ENCODE measurements at regions not wholly inside any gene's neighbourhood (a gene's known extent, or its start where the extent isn't known, plus 50 kb on each side); places are given as distances from the start of the nearest gene placed in this dataset.
A peak's percentile ranks its signal among the peaks of the same experiment; 100 is the strongest.

DNA sequence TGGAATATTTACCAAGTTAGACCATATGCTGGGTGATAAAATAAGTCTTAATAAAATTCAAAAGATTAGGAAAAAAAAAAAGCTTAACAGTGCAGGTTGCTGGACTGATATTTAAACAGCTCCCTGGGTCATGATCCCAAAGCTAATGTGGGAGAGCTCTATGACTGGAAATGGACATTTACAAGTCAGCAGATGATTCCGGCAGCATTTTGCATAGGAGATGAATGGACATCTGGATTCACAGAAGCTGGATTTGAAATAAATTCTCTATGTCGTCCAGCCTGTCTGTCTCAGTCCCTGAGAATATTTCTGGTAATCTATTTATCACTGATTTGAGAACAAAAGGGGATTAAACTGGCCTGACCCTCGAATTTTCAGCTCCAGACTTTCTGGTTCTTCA is 52.3 kb upstream of the KLHL25 start:
- no peaks in the 10 kb centered on the region for H3K27me3 ChIP-seq (ENCODE audit: insufficient read depth, insufficient read length)
- H3K4me3 ChIP-seq (ENCODE audit: insufficient read length, low read depth), result no peak overlapping the region
- no peak for DNase-seq (ENCODE audit: low read depth, low spot score)
- TF ChIP-seq ZNF274 (IDR thresholded peaks at IDR 0.05; ENCODE audit: low read depth, low read length), result no peak
- TF ChIP-seq SUZ12 (IDR thresholded peaks at IDR 0.05; ENCODE audit: extremely low read depth, insufficient read depth, insufficient read length), result no peak
- no peak for TF ChIP-seq YY1 (IDR thresholded peaks at IDR 0.05; ENCODE audit: insufficient read depth, insufficient read length)
- H3K4me1 ChIP-seq (ENCODE audit: insufficient read depth, insufficient read length), result no peaks in the 10 kb centered on the region
- H3K9me3 ChIP-seq (ENCODE audit: insufficient read depth, low read length), result no peaks in the 10 kb centered on the region
- no peaks in the 10 kb centered on the region for H3K36me3 ChIP-seq (ENCODE audit: insufficient read depth, insufficient read length, low read length)
- H3K9ac ChIP-seq (ENCODE audit: insufficient read length, low read depth), result no peak overlapping the region

DNA sequence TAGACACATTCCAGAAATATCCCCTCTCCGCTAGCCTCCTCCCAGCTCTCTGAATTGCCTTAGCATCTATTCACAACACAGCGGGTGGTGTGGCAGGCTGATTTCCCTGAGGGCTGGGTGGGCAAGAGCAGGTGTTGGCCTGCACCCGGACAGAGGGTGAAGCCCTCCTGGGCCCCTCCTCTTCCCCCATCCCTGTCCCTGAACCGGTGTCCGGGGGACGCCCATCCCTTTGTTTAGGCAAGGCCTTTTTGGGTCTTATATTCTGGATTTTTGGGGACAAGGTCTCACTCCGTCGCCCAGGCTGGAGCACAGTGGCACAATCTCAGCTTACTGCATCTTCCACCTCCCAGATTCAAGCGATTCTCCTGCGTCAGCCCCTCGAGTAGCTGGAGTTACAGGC is 55.2 kb upstream of the KLHL25 start:
- H3K4me3 ChIP-seq (ENCODE audit: insufficient read length, low read depth), result no peak overlapping the region
- no peaks in the 10 kb centered on the region for H3K4me1 ChIP-seq (ENCODE audit: insufficient read depth, insufficient read length)
- H3K9me3 ChIP-seq (ENCODE audit: insufficient read depth, low read length), result no peaks in the 10 kb centered on the region
- H3K27me3 ChIP-seq (ENCODE audit: insufficient read depth, insufficient read length), result no peaks in the 10 kb centered on the region
- no peak overlapping the region for H3K9ac ChIP-seq (ENCODE audit: insufficient read length, low read depth)
- H3K36me3 ChIP-seq (ENCODE audit: insufficient read depth, insufficient read length, low read length), result no peaks in the 10 kb centered on the region
- no peak for TF ChIP-seq SUZ12 (IDR thresholded peaks at IDR 0.05; ENCODE audit: extremely low read depth, insufficient read depth, insufficient read length)
- TF ChIP-seq YY1 (IDR thresholded peaks at IDR 0.05; ENCODE audit: insufficient read depth, insufficient read length), result no peak
- TF ChIP-seq ZNF274 (IDR thresholded peaks at IDR 0.05; ENCODE audit: low read depth, low read length), result no peak
- DNase-seq (ENCODE audit: low read depth, low spot score), result no peak

DNA sequence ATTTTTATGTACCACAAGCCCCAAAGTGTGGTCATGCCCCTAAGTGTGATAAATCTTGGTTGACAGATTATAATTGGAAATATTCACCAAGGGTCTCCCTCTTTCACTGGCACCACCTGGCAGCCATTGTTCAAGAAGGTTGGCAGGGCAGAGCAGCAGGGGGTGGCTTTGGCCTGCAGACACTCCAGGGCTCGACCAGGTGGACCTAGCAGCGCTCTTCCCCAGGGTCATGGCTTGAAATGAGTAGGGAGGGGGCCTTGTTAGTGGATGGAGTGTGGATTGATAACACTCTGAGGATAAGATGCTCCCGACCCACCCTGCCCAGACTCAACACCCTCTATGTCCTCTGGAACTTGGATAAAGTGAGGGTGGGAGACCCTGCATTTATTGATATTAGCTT is 58.2 kb upstream of the KLHL25 start:
- no peaks in the 10 kb centered on the region for H3K27me3 ChIP-seq (ENCODE audit: insufficient read depth, insufficient read length)
- DNase-seq (ENCODE audit: low read depth, low spot score), result no peak
- no peak overlapping the region for H3K9ac ChIP-seq (ENCODE audit: insufficient read length, low read depth)
- H3K9me3 ChIP-seq (ENCODE audit: insufficient read depth, low read length), result no peaks in the 10 kb centered on the region
- TF ChIP-seq YY1 (IDR thresholded peaks at IDR 0.05; ENCODE audit: insufficient read depth, insufficient read length) (no peak), SUZ12 (IDR thresholded peaks at IDR 0.05; ENCODE audit: extremely low read depth, insufficient read depth, insufficient read length) (no peak), ZNF274 (IDR thresholded peaks at IDR 0.05; ENCODE audit: low read depth, low read length) (no peak)
- H3K36me3 ChIP-seq (ENCODE audit: insufficient read depth, insufficient read length, low read length), result no peaks in the 10 kb centered on the region
- no peaks in the 10 kb centered on the region for H3K4me1 ChIP-seq (ENCODE audit: insufficient read depth, insufficient read length)
- H3K4me3 ChIP-seq (ENCODE audit: insufficient read length, low read depth), result no peak overlapping the region

DNA sequence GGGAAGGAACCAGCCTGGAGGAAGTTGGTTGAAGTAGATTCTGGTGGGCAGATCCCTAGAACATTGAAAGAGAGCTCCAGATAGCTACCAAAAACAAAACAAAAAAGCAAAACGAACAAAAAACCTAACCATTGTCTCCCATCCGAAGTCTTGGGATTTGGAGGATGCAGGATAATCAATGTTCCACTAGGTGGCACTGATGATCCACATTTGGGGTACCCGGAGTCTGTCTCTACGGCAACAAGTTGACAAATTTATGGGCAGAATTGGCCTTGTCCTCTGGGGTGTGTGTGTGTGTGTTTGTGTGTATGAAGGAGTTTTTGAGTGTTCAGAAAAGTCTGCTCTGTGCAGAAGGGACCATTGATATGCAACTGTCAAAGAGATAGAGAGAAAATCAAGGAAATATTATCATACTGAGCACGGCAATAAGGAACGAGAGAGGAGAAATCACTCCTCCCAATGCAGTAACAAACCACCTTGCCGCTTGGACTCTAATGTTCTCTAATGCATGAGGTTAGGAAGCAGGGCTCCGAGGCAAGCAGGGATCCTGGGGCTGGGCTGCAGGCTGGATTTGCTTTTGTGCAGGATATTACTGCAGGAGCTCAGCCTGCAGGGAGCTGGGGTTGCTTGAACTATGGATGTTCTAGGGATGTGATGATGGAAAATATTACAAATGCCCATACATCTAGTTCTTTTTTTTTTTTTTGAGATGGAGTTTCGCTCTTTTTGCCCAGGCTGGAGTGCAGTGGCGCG is 59.8 kb upstream of the KLHL25 start:
- peak; percentile 74 for DNase-seq (ENCODE audit: low read depth, low spot score)
- no peak overlapping the region for H3K4me3 ChIP-seq (ENCODE audit: insufficient read length, low read depth)
- H3K9ac ChIP-seq (ENCODE audit: insufficient read length, low read depth), result no peak overlapping the region
- H3K36me3 ChIP-seq (ENCODE audit: insufficient read depth, insufficient read length, low read length), result no peaks in the 10 kb centered on the region
- no peaks in the 10 kb centered on the region for H3K4me1 ChIP-seq (ENCODE audit: insufficient read depth, insufficient read length)
- H3K27me3 ChIP-seq (ENCODE audit: insufficient read depth, insufficient read length), result no peaks in the 10 kb centered on the region
- TF ChIP-seq SUZ12 (IDR thresholded peaks at IDR 0.05; ENCODE audit: extremely low read depth, insufficient read depth, insufficient read length) (no peak), ZNF274 (IDR thresholded peaks at IDR 0.05; ENCODE audit: low read depth, low read length) (no peak), YY1 (IDR thresholded peaks at IDR 0.05; ENCODE audit: insufficient read depth, insufficient read length) (no peak)
- no peaks in the 10 kb centered on the region for H3K9me3 ChIP-seq (ENCODE audit: insufficient read depth, low read length)

DNA sequence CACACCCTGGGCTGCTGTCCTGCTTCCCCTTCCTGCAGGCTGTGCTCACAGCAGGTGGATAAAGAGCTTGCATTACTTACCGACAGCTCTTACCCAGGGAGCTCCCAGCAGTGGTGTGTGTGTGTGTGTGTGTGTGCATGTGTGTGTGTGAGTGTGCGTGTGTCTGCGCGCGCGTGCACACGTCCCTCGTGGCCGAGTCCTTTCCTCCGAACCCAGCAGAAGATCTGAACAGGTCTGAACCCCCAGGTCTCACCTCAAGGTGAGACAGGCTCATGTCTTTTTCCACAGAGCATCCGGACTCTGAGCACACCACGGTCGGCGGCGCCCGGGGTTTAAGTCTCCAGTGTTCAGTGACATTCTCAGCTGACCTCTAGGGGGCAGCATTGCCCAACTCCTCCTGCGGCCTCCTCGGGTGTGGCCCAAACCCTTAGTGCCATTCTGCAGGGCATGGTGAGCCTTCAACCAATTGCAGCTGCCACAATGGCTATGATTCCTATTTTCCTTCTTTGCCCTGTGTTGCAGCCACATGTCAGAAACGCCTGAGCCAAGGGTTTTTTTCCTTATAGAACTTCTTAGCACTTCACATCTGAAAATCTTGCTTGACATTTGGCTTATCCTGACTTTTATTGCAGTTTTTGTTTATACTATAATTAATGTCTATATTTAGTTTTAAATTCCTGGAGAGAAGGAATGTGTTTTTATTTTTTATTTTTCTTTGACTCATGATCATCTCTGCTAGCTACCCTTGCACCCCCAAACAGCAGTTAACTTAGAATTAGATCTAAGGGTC is 64.1 kb upstream of the KLHL25 start:
- TF ChIP-seq YY1 (IDR thresholded peaks at IDR 0.05; ENCODE audit: insufficient read depth, insufficient read length) (no peak), SUZ12 (IDR thresholded peaks at IDR 0.05; ENCODE audit: extremely low read depth, insufficient read depth, insufficient read length) (no peak), ZNF274 (IDR thresholded peaks at IDR 0.05; ENCODE audit: low read depth, low read length) (no peak)
- Histone ChIP-seq H3K36me3 (ENCODE audit: insufficient read depth, insufficient read length, low read length) (no peaks in the 10 kb centered on the region), H3K9ac (ENCODE audit: insufficient read length, low read depth) (no peak overlapping the region), H3K27me3 (ENCODE audit: insufficient read depth, insufficient read length) (no peaks in the 10 kb centered on the region), H3K4me3 (ENCODE audit: insufficient read length, low read depth) (peak overlapping the region; percentile 27), H3K4me1 (ENCODE audit: insufficient read depth, insufficient read length) (peaks cover 3% of the 10 kb centered on the region), H3K9me3 (ENCODE audit: insufficient read depth, low read length) (no peaks in the 10 kb centered on the region)
- peak; percentile 76 for DNase-seq (ENCODE audit: low read depth, low spot score)

DNA sequence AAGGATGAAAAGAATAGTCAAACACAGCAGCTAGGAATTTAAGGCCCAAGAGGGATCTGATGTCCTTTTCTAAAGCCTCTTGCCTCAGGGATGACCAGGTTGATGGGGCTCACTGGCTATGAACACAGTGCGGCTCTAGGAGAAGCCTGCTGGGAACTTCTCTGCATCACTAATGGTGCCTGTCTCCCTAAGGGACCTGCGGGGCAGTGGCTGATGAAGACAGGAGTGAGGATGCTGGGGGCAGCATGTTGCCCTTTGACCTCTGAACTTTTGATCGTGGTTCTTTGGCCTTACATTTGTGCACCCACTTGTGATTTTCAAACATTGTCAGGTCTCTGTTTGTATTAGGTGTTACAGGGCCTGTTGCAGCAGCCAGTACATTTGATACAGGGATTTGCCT is 64.9 kb upstream of the KLHL25 start:
- Histone ChIP-seq H3K4me1 (ENCODE audit: insufficient read depth, insufficient read length) (peaks cover 3% of the 10 kb centered on the region), H3K9me3 (ENCODE audit: insufficient read depth, low read length) (no peaks in the 10 kb centered on the region), H3K9ac (ENCODE audit: insufficient read length, low read depth) (no peak overlapping the region), H3K36me3 (ENCODE audit: insufficient read depth, insufficient read length, low read length) (no peaks in the 10 kb centered on the region), H3K4me3 (ENCODE audit: insufficient read length, low read depth) (no peak overlapping the region), H3K27me3 (ENCODE audit: insufficient read depth, insufficient read length) (no peaks in the 10 kb centered on the region)
- no peak for TF ChIP-seq SUZ12 (IDR thresholded peaks at IDR 0.05; ENCODE audit: extremely low read depth, insufficient read depth, insufficient read length)
- no peak for TF ChIP-seq YY1 (IDR thresholded peaks at IDR 0.05; ENCODE audit: insufficient read depth, insufficient read length)
- TF ChIP-seq ZNF274 (IDR thresholded peaks at IDR 0.05; ENCODE audit: low read depth, low read length), result no peak
- no peak for DNase-seq (ENCODE audit: low read depth, low spot score)
